NCI-H446 treated with DMSO at 0.1 percent for 48 hours (cell line): ENCODE measurements at regions not wholly inside any gene's neighbourhood (a gene's known extent, or its start where the extent isn't known, plus 50 kb on each side); places are given as distances from the start of the nearest gene placed in this dataset.

Experiments
- DNase-seq: peaks from one replicate; lab custom pipeline; 2025; lab: John Stamatoyannopoulos, UW

DNA sequence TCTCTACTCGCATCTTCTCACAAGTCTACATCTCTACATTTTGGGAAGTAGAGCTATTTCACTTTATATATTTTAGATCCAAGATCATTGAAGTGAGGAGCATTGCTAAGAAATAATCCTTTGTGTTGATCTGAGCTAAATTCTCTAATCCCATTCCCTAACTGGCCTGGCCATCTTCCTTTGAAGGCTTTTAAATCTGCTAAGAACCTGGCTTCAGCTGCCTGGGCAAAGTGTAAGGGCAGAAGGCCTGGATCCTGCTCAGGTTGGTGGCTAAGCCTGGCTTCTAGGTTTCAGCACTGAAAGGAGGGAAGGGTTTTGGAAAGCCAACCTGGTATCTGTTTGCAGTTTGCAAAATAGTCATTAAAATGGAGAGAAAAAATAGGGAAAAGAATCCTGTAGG is 167.6 kb downstream of the BRINP2 start:
- no peak for DNase-seq

DNA sequence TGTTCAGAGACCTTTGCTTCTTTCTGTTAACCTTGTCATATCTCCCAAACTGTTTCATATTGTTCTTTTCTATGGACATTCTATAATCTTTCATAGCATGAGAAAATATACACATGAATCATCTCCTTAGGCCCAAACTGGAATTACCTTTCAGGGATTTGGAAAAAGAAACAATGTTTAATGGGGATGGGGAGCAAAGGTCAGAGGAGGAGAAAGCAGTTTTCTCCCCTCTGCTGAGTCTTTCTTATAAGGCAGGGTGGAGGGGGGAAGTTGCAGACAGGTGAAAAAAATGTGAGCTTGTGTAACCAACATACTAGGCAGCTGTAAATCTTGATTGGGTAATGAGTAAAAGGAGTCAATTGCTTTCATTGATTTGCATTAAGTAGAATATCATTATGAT is 164.1 kb downstream of the BRINP2 start:
- no peak for DNase-seq

DNA sequence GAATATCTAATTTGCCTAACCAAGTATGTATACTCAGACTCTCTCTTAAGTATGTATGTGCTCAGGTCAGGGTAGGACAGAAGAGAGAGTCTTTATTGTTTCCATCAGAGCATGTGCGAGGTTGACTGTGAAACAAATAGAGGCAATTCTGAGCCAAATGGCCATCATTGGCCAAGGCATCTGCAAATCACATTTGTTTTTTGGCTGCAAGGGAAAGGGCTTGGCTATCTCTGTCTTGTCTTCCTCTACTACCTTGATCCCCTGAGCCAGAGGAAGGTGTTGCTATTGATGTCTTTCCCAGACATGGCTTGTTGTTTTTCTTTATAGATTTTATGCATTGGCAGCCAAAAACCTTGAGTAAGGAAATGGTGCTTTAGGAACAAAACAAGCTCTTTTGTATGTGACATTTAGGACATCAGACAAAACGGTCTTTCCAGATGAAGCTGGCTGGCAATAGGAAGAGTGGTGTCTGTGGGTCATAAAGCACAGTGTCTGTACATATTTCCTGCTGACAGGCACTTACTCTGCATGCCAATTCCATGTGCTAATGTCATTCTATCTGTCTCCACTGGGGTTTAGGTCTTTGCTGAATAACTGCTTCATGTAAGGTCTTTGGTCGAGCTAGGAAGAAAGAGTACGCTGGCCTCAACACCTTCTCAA is 163.3 kb downstream of the BRINP2 start:
- no peak for DNase-seq
